GM21825 (cell line): ENCODE measurements at regions not wholly inside any gene's neighbourhood (a gene's known extent, or its start where the extent isn't known, plus 50 kb on each side); places are given as distances from the start of the nearest gene placed in this dataset.

Experiments
- ATAC-seq: cut with Tn5 transposase; IDR thresholded peaks from one replicate; pipeline ENCODE4 v1.9.1; 2021; ENCODE audit warnings: mild to moderate bottlenecking, moderate library complexity; ENCODE audit not compliant: unreplicated experiment

DNA sequence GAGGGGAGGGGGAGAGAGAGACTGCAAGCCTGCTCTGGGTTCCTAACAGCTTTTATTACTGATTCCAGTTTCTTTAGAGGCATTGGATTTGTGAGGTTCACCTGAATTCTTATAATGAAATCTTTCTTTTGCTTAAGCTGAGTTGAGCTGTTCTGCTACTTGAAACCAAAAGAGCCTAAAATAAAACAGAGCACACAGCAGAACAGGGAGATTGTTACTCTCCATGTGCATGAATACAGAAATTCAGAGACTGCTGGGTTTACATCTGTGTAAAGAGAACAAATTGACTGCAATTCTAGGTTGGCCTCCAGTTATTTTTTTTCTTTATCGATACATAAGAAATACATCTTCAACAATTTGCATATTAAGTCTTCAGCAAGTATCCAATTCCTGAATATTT is 168.8 kb upstream of the NRIP1 start:
- ATAC-seq, result no peak

GRCh38 chr21:15236111-15236510 is 171.3 kb upstream of the NRIP1 start:
- no peak for ATAC-seq

DNA sequence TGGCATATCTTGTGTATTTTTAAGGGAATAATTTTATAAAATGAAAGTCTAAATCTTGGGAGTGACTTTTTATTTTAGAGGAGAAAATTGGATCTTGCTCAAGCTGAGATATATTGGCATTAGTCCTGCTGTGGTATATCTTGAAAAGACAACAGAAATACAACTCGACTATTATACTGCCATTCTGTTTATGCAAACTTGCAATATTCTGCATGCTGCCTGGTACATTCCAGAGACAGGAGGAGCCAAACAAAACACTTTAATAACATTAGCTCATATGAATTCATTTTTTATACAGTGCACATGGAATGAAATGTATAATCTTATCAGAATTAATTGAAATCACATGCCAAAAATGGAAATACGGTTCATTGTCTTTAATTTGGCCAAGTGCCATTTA is 176.0 kb upstream of the NRIP1 start:
- ATAC-seq, result no peak

DNA sequence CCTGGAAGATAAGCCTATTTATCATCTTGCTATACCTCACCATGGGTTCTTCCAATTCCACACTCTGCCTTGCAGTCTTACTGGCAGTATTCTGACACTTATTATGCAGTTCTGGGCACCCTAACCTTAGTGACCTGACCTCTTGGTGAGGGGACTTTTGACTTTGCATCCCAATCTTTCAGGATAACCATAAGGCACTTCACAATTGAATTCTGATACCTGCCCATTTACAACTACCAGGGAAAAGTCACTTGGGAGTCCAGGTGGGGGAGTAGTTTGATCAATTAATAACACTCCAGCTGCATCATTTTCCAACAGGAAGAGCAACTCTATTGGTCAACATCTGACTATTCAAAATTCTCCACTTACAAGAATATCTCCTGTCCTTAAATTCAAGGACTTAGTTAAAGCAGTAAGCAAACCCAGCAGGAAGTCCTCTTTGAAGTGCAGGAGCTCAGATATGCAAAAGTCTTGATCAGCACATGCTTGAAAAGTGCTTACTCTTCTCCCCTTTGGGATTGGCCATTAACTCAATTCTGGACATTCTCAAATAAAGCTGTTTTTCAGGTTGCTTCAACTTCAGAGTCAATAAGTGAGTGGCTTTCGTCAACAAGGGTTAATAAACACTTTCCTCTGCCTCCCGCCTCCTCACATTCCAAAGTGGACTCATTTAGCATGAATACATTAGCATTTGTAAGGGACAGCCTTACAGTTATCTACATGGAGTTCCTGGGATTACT is 177.4 kb upstream of the NRIP1 start:
- ATAC-seq, result no peak

DNA sequence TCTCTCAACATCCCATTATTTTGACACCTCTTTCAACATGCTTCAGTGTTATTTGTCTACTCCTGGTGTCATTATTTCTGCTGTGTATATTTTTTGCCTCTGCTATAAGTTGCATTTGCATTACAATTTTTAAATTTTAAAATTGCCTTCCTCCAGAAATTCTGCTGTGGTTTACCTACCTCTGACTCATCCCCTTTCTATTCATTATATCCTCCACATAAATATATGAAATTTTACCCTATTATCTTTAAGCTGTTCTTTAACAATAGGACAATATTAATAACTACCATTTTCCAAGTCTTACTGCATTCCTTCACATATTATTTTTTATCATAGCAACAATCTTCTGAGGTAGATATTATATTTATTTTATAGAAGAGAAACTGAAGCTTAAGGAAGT is 178.1 kb upstream of the NRIP1 start:
- ATAC-seq, result no peak

- ATAC-seq, result no peak
Measured at GRCh38 chr21:15243406-15243805, 178.6 kb upstream of the NRIP1 start.

GRCh38 chr21:15247613-15248012 is 182.8 kb upstream of the NRIP1 start:
- ATAC-seq, result no peak

- no peak for ATAC-seq
Measured at GRCh38 chr21:15249285-15249993, 184.6 kb upstream of the NRIP1 start.

- no peak for ATAC-seq
Measured at GRCh38 chr21:15250384-15250783, 185.6 kb upstream of the NRIP1 start.

GRCh38 chr21:15252431-15252830 is 187.6 kb upstream of the NRIP1 start:
- no peak for ATAC-seq

DNA sequence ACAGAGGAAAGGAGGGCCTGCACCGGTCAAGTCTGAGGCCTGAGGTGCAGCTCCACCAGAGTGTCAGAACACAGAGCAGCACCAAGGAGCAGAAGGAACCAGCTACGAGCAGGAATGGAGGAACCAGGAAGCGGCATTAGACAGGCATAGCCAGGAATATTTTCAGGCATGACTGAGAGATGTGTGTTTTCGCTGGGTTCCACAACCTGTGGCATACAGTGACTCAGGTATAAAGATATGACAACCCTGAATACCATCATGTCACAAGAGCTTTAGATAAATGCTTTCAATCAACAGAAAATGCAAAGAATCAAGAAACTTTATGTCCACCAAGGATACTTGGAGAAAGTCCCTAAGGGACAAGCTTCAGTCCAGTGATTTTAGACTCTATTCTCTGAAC is 189.3 kb upstream of the NRIP1 start:
- no peak for ATAC-seq

DNA sequence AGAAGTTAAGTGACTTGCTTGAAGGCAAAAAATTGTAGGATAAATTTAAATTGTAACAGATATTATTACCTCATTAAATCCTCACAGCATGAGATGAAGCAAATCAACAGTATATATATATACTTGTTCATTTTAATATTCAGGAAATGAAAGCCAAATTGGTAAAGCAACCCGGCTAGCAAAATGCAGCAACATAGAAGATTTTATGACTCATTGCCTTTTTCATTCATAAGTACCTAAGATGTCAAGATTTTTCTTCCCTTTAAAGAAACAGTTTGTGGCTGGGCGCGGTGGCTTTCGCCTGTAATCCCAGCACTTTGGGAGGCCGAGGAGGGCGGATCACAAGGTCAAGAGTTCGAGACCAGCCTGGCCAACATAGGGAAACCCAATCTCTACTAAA is 190.5 kb upstream of the NRIP1 start:
- ATAC-seq, result no peak

- ATAC-seq, result no peak
Measured at GRCh38 chr21:15255763-15256162, 191.0 kb upstream of the NRIP1 start.

DNA sequence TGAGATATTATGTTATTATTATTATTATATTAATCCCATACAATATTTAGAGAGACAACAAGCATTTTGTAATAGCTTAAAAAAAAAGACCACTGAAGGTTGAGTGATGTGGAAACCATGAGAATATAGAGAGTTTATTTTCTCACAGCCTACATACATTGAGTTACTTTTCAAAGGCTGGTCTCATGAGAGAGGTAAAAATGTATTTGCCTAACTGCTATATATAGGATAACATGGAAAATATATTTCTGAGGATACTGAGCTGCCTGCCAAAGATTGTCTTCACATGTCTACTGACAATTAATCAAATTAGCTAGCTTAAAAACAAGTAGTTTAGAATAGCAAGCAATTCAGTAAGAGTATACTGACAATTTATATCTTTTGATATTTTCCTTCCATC is 192.2 kb upstream of the NRIP1 start:
- no peak for ATAC-seq

- no peak for ATAC-seq
Measured at GRCh38 chr21:15257646-15258045, 192.8 kb upstream of the NRIP1 start.

DNA sequence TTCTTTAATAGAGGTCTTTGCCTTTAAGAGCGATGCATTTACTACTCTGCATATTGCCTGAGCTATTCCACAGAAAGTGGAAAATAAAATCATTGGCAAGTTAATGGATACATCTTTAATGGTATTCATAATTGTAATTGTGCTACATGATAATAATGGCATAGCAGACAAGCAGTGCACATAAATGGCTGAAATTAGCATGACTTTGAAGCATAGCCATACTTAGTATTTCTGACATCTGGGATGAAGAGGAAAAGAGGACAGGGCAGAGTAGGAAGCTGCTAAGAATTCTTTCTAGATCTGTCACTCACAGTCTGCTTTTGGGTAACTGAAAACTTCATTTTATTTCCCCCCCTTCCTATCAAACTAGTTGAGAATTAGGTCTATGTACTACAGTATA is 195.0 kb upstream of the NRIP1 start:
- no peak for ATAC-seq

DNA sequence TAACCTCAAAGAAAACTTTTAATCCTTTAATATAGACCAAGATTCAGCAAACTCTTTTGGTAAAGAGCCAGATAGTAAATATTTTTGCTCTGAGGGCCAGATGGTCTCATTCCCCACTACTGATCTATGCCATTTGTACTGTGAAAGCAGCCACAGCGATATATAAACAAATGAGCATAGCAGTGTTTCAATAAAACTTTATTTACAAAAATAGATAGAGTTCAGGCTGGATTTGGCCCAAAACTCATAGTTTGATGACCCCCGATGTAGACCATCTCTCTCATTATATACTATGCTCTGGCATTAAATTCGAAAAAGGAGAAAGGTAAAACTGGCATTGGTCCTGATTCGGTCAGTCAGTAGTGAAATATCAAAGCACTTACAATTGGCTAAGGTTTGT is 195.8 kb upstream of the NRIP1 start:
- ATAC-seq, result no peak

- ATAC-seq, result no peak
Measured at GRCh38 chr21:15264084-15264665, 199.4 kb upstream of the NRIP1 start.

- no peak for ATAC-seq
Measured at GRCh38 chr21:15272171-15272570, 207.4 kb upstream of the NRIP1 start.

DNA sequence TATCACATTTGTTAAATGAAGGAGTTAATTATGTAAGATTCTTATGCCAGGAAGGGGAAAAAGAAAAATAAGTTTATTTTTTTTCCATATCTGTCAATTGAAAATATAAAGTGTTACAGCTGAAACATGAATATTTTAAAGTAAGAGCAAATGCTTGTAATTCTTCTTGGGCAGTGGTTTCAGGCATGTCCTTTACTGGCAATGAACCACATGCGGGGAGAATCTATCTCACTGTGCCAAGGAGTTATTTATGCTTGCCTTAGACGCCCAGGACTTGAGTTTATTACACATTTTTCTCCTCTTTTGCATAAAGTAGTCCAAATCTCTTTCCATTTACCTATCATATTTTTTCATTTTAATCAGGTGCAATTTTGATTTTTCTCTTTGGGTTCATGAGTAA is 207.8 kb upstream of the NRIP1 start:
- no peak for ATAC-seq

GRCh38 chr21:15273244-15273643 is 208.4 kb upstream of the NRIP1 start:
- no peak for ATAC-seq
